Heart right ventricle (tissue), 16 donors: ENCODE measurements at regions not wholly inside any gene's neighbourhood (a gene's known extent, or its start where the extent isn't known, plus 50 kb on each side); places are given as distances from the start of the nearest gene placed in this dataset.
A peak's percentile ranks its signal among the peaks of the same experiment; 100 is the strongest.

Experiments used
- ATAC-seq, 8 donors: fragments of 200-7000 bp; cut with Tn5 transposase; one replicate each; pipeline ENCODE4 v1.9.1; 2020; ENCODE audit warnings: mild to moderate bottlenecking in 8 of 8, moderate library complexity in 8 of 8, moderate number of reproducible peaks in 1 of 8
- DNase-seq, 2 donors: peaks; one replicate each; pipeline ENCODE4 v3.0.0-alpha.2; 2020
- H3K27ac ChIP-seq, 10 donors: fragments of 200-600 bp; sonication (generic) in 2 of 10; one replicate each; pipeline versions ENCODE4 v1.5.0 to v1.8.0; 2020 to 2022; ENCODE audit warnings: mild to moderate bottlenecking in 3 of 10
- H3K27me3 ChIP-seq, 7 donors: fragments of 200-600 bp; one replicate each; pipeline ENCODE4 v1.8.0; 2021 to 2022; ENCODE audit warnings: mild to moderate bottlenecking in 2 of 7
- H3K36me3 ChIP-seq, 9 donors: fragments of 200-600 bp; sonication (generic) in 1 of 9; one replicate each; pipeline versions ENCODE4 v1.5.0 to v1.8.0; 2020 to 2022; ENCODE audit warnings: mild to moderate bottlenecking in 2 of 9
- H3K4me1 ChIP-seq, 9 donors: fragments of 200-600 bp; sonication (generic) in 1 of 9; one replicate each; pipeline versions ENCODE4 v1.5.0 to v1.8.0; 2020 to 2022; ENCODE audit warnings: mild to moderate bottlenecking in 4 of 9
- H3K4me3 ChIP-seq, 10 donors: fragments of 200-600 bp; sonication (generic) in 2 of 10; one replicate each; pipeline versions ENCODE4 v1.5.0 to v1.8.0; 2020 to 2022; ENCODE audit warnings: mild to moderate bottlenecking in 7 of 10, moderate library complexity in 2 of 10
- H3K9me3 ChIP-seq, 11 donors: fragments of 200-600 bp in 10 of 11; sonication (generic) in 2 of 11; one replicate each; pipeline versions ENCODE4 v1.5.0 to v1.8.0; 2013 to 2022; ENCODE audit warnings: mild to moderate bottlenecking in 2 of 11, control low read depth in 1 of 11, moderate library complexity in 1 of 11
- WGBS, 2 donors: extraction: QIAGEN DNeasy Blood & Tissue Kit; methylation state at CpG; one replicate each; pipeline ENCODE4 v1.1.7; 2013; ENCODE audit warnings: inconsistent platforms in 1 of 2; 5-methylcytosine and 5-hydroxymethylcytosine counted together
- intact Hi-C, 10 donors: fragments of 100-400 bp; cut with DNase I; formaldehyde crosslinking; loops; one replicate each; pipeline versions ENCODE4 v1.11.1 to v1.14.2; 2022
- TF ChIP-seq, protein P1 (sequence below), 9 donors: fragments of 200-600 bp; sonication (generic) in 2 of 9; IDR thresholded peaks; one replicate each; pipeline versions ENCODE4 v1.5.0 to v1.8.0; 2021 to 2022; ENCODE audit warnings: antibody characterized with exemption in 9 of 9, mild to moderate bottlenecking in 5 of 9, moderate library complexity in 1 of 9
- donor health status: Arrhythmogenic right ventricular cardiomyopathy.
- donor health status: ischemic (EF 13 %, LVEDD 7.1; RV severe dilation, severe dysfunction).
- donor health status: healthy with polysubstance abuse.
- donor health status: DM: no; HTN: yes; CAD: no.
- donor health status: DM: no; HTN: no; CAD: no.
- donor health status: ischemic (EF 25% LVEDD 6.9; RV normal size, moderate dysfunction).
- donor health status: ischemic (EF 25% LVEDD 5.7; RV mildly dilated, moderate dysfunction).
- donor health status: healthy.
- donor health status: DM: yes; HTN: yes; CAD: no.
- donor health status: Ischemic cardiomyopathy.
- donor health status: ischemic (EF 35%, LVEDD 5.7; RV mildly dilated, moderate dysfunction).
- donor health status: nonischemic (EF 11% LVEDD 7.7; RV severe dilation, severe dysfunction).
- donor health status: DM: yes; HTN: yes; CAD: no.
- donor health status: PGD.
- donor health status: ischemic (EF 29% LVEDD 5.4; RV normal size, mild dysfunction).
- donor health status: nonischemic (EF 23%, LVEDD 6.1; RV moderate dilation, normal function).

DNA sequence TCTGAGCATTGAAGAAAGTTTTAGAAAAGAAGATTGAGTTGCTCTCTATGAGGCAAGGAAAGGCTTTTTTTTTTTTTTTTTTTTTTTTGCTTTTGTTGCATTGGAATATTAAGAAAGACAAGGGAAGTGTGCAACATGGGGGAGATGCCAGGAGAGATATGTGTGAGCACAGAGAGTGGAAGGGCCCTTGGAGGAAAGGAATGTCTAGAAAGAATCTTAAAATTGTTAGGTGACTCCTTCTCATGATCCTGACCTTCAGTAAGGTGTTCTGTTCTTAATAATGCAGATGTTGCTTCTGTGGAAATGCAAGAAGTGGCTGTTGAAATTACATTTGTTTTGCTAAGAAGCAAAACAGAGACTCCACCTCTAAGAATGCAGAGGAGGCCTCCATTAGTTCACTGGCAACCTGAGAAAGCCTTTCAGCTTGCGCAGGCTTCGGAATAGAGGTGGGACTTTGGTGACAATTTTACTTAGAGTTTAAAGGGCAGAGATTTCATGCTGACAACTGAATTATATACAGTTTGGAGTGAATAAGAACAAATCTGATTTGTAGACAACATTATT is 118.0 kb upstream of the ASCC3 start:
- TF ChIP-seq, protein P1, sequence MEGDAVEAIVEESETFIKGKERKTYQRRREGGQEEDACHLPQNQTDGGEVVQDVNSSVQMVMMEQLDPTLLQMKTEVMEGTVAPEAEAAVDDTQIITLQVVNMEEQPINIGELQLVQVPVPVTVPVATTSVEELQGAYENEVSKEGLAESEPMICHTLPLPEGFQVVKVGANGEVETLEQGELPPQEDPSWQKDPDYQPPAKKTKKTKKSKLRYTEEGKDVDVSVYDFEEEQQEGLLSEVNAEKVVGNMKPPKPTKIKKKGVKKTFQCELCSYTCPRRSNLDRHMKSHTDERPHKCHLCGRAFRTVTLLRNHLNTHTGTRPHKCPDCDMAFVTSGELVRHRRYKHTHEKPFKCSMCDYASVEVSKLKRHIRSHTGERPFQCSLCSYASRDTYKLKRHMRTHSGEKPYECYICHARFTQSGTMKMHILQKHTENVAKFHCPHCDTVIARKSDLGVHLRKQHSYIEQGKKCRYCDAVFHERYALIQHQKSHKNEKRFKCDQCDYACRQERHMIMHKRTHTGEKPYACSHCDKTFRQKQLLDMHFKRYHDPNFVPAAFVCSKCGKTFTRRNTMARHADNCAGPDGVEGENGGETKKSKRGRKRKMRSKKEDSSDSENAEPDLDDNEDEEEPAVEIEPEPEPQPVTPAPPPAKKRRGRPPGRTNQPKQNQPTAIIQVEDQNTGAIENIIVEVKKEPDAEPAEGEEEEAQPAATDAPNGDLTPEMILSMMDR (IDR thresholded peaks at IDR 0.05): no peak

DNA sequence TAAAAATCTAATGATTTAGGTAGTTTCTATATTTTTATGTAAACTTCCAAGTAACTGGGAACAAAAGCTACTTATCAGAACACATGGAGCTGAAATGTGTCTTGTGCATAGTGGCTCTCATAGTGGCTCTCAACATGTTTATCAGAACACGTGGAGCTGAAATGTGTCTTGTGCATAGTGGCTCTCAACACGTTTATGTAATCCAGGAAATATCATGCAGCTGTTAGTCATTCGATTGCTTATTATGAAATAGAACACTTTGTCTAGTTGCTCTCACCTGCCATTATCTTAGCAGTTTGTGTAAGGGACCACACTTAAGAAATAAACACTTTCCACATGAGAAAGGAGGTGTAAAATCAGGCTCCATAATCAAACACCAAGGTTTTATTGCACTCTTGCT is 119.2 kb upstream of the ASCC3 start:
- intact Hi-C loops: no loop called here
- 11 to 16% methylated on average over 3 of the region's 3 CpGs for WGBS, 2 donors
- H3K36me3 ChIP-seq: no peaks in the 10 kb centered on the region
- peaks cover 0 to 27% (median 11%) of the 10 kb centered on the region in 11 donors for H3K9me3 ChIP-seq
- TF ChIP-seq, protein P1 (IDR thresholded peaks at IDR 0.05): no peak
- DNase-seq (no peak), ATAC-seq (peak in 6 of 8 donors; percentile 7 to 79 (median 43))
- no peak overlapping the region for H3K27ac ChIP-seq
- no peak overlapping the region for H3K4me3 ChIP-seq
- no peaks in the 10 kb centered on the region for H3K27me3 ChIP-seq
- peaks cover 0 to 4% (median 0%) of the 10 kb centered on the region in 9 donors for H3K4me1 ChIP-seq

More for the DNA sequence above, 118.0 kb upstream of the ASCC3 start:
- H3K36me3 ChIP-seq: no peaks in the 10 kb centered on the region
- H3K4me1 ChIP-seq: peaks cover 0 to 9% (median 0%) of the 10 kb centered on the region in 9 donors
- no peak for DNase-seq
- ATAC-seq: no peak
- 65 to 99% methylated on average over 2 of the region's 2 CpGs for WGBS, 2 donors
- no peaks in the 10 kb centered on the region for H3K27me3 ChIP-seq
- peaks cover 0 to 18% (median 11%) of the 10 kb centered on the region in 11 donors for H3K9me3 ChIP-seq
- no peak overlapping the region for H3K4me3 ChIP-seq
- intact Hi-C loops: no loop called here
- no peak overlapping the region for H3K27ac ChIP-seq

DNA sequence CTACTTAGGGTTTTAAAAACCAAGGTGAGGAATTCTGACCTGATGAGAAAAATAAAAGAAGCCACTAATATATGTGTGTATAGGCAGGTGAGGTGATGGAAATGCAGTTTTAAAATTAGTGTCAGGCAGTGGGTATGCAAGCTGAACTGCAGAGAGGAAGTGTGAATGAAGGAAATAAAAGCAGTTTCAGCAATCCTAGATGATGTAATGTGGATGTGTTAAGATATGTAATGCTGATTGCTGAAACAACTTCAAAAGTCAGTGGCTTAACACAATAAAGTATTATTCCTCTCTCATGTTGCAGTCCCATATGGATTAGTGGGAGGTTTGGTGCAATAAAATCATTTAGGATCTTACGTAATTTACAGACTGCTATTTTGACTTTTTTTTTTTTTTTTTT is 119.9 kb upstream of the ASCC3 start:
- WGBS, 2 donors: 76% methylated on average over 1 of the region's 1 CpG
- Histone ChIP-seq H3K4me3 (no peak overlapping the region), H3K4me1 (peaks cover 0 to 4% (median 0%) of the 10 kb centered on the region in 9 donors), H3K9me3 (peaks cover 0 to 27% (median 11%) of the 10 kb centered on the region in 11 donors), H3K36me3 (no peaks in the 10 kb centered on the region), H3K27me3 (no peaks in the 10 kb centered on the region), H3K27ac (no peak overlapping the region)
- intact Hi-C loops: no loop called here
- TF ChIP-seq, protein P1 (IDR thresholded peaks at IDR 0.05): no peak
- peak in 1 of 8 donors; percentile 41 for ATAC-seq
- no peak for DNase-seq

DNA sequence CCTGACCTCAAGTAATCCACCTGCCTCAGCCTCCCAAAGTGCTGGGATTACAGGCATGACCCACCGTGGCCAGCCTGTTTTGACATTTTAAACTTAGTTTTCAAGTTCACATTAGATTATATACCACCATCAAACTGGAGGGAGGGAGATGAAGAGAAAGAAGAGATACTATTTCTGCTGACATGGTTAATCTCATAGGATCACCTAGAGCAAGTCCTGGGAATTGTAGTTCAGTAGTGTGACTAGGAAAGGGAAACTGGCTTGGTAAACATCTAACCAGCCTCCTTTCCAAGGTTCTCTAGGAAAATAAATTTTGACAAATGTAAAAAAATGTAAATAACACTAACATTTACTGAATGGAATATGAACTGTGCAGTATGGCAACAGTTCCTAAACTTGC is 120.5 kb upstream of the ASCC3 start:
- Histone ChIP-seq H3K27ac (no peak overlapping the region), H3K36me3 (no peaks in the 10 kb centered on the region), H3K4me3 (no peak overlapping the region), H3K9me3 (peaks cover 0 to 27% (median 11%) of the 10 kb centered on the region in 11 donors), H3K27me3 (no peaks in the 10 kb centered on the region), H3K4me1 (peaks cover 0 to 4% (median 0%) of the 10 kb centered on the region in 9 donors)
- DNase-seq (no peak), ATAC-seq (no peak)
- 82 to 89% methylated on average over 1 of the region's 1 CpG for WGBS, 2 donors
- intact Hi-C loops: no loop called here
- TF ChIP-seq, protein P1 (IDR thresholded peaks at IDR 0.05): no peak
